ENCODE measurements at regions not wholly inside any gene's neighbourhood (a gene's known extent, or its start where the extent isn't known, plus 50 kb on each side); places are given as distances from the start of the nearest gene placed in this dataset.

GRCh38 chr13:86135856-86136255 lies 336.6 kb upstream of the SLITRK6 start:
- no peaks in the 10 kb centered on the region for H3K27me3 Mint-ChIP-seq (ENCODE audit: unreplicated experiment)

GRCh38 chr13:86121881-86122280 lies 322.7 kb upstream of the SLITRK6 start:
- no peak for DNase-seq (ENCODE audit: extremely low spot score, unreplicated experiment)
- H3K27me3 Mint-ChIP-seq (ENCODE audit: unreplicated experiment), result no peaks in the 10 kb centered on the region
- no peaks in the 10 kb centered on the region for H3K4me1 Mint-ChIP-seq (ENCODE audit: unreplicated experiment)
- no peaks in the 10 kb centered on the region for H3K9me3 Mint-ChIP-seq (ENCODE audit: unreplicated experiment)
- H3K4me3 Mint-ChIP-seq (ENCODE audit: unreplicated experiment), result no peak overlapping the region
- TF ChIP-seq CTCF (IDR thresholded peaks at IDR 0.05), result no peak
- no peak overlapping the region for H3K27ac Mint-ChIP-seq (ENCODE audit: unreplicated experiment)
- H3K36me3 Mint-ChIP-seq (ENCODE audit: unreplicated experiment), result no peaks in the 10 kb centered on the region

More at GRCh38 chr13:86135856-86136255, 336.6 kb upstream of the SLITRK6 start:
- Mint-ChIP-seq H3K27ac (ENCODE audit: unreplicated experiment) (no peak overlapping the region), H3K36me3 (ENCODE audit: unreplicated experiment) (no peaks in the 10 kb centered on the region), H3K4me3 (ENCODE audit: unreplicated experiment) (no peak overlapping the region), H3K9me3 (ENCODE audit: unreplicated experiment) (no peaks in the 10 kb centered on the region), H3K4me1 (ENCODE audit: unreplicated experiment) (no peaks in the 10 kb centered on the region)
- no peak for TF ChIP-seq CTCF (IDR thresholded peaks at IDR 0.05)
- no peak for DNase-seq (ENCODE audit: extremely low spot score, unreplicated experiment)

DNA sequence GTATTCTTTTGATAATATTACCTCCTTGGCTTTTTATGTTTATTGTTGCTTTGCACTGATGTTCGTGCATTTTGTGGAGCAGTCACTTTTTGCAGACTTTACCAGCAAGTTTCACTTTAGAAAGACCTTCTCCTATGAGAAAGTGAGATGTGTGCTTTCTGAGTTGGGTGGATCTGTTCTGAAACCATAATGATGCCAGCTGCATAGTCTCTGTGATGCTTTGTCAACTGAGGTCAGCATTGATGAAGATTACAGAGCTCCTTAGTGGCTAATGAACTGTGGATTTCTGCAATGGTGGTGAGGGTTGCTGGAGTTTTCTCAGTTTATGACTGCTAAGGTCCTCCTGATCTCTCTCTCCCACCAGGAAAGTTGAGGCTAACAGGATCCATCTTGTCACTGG lies 309.9 kb upstream of the SLITRK6 start:
- no peak for TF ChIP-seq CTCF (IDR thresholded peaks at IDR 0.05)
- no peak overlapping the region for H3K4me3 Mint-ChIP-seq (ENCODE audit: unreplicated experiment)
- no peaks in the 10 kb centered on the region for H3K4me1 Mint-ChIP-seq (ENCODE audit: unreplicated experiment)
- H3K9me3 Mint-ChIP-seq (ENCODE audit: unreplicated experiment), result peaks cover 19% of the 10 kb centered on the region
- no peak for DNase-seq (ENCODE audit: extremely low spot score, unreplicated experiment)
- no peak overlapping the region for H3K27ac Mint-ChIP-seq (ENCODE audit: unreplicated experiment)
- no peaks in the 10 kb centered on the region for H3K36me3 Mint-ChIP-seq (ENCODE audit: unreplicated experiment)
- H3K27me3 Mint-ChIP-seq (ENCODE audit: unreplicated experiment), result peaks cover 2% of the 10 kb centered on the region

DNA sequence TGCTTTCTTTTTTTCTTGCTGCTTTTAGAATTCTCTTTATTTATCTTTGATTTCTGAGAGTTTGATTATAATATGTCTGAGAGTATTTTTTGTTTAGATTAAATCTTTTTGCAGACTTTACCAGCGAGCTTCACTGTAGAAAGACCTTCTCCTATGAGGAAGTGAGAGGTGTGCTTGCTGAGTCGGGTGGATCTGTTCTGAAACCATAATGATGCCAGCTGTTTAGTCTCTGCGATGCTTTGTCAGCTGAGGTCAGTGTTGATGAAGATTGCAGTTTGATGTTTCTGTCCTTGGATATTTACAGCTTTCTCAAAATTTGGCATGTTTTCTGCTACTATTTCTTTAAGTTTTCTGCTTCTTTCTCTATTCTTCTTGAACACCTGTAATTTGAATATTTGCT lies 309.1 kb upstream of the SLITRK6 start:
- no peaks in the 10 kb centered on the region for H3K4me1 Mint-ChIP-seq (ENCODE audit: unreplicated experiment)
- TF ChIP-seq CTCF (IDR thresholded peaks at IDR 0.05), result no peak
- H3K27ac Mint-ChIP-seq (ENCODE audit: unreplicated experiment), result no peak overlapping the region
- H3K27me3 Mint-ChIP-seq (ENCODE audit: unreplicated experiment), result peaks cover 2% of the 10 kb centered on the region
- no peak overlapping the region for H3K4me3 Mint-ChIP-seq (ENCODE audit: unreplicated experiment)
- DNase-seq (ENCODE audit: extremely low spot score, unreplicated experiment), result no peak
- H3K9me3 Mint-ChIP-seq (ENCODE audit: unreplicated experiment), result peaks cover 24% of the 10 kb centered on the region
- no peaks in the 10 kb centered on the region for H3K36me3 Mint-ChIP-seq (ENCODE audit: unreplicated experiment)

DNA sequence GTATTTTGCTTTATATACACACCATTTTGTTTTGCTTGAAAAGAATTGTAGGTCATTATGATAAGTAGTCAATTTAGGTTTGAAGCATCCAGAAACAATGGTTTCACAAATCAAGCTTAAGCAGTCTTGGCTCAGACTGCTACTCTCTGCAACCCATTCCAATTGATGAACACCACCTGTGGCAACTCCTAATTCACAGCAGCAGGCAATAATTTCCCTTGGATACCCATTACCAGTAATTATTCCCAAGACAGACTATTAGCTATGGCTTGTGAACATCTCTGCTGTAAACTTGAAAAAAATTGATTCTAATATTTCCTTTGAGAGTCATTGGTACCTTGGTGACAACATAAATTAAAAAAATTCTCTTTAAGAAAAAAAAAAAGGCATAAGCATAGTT lies 299.3 kb upstream of the SLITRK6 start:
- Mint-ChIP-seq H3K27ac (ENCODE audit: unreplicated experiment) (no peak overlapping the region), H3K36me3 (ENCODE audit: unreplicated experiment) (no peaks in the 10 kb centered on the region), H3K4me1 (ENCODE audit: unreplicated experiment) (no peaks in the 10 kb centered on the region), H3K4me3 (ENCODE audit: unreplicated experiment) (no peak overlapping the region), H3K27me3 (ENCODE audit: unreplicated experiment) (no peaks in the 10 kb centered on the region), H3K9me3 (ENCODE audit: unreplicated experiment) (peaks cover 7% of the 10 kb centered on the region)
- no peak for TF ChIP-seq CTCF (IDR thresholded peaks at IDR 0.05)
- DNase-seq (ENCODE audit: extremely low spot score, unreplicated experiment), result no peak

All from osteocyte (in vitro differentiated cells).